Ovary (tissue), 3 donors: ENCODE measurements at regions not wholly inside any gene's neighbourhood (a gene's known extent, or its start where the extent isn't known, plus 50 kb on each side); places are given as distances from the start of the nearest gene placed in this dataset.

Experiments
- CTCF ChIP-seq, 3 donors: fragments of 450-650 bp in 2 of 3; fragments of 200-600 bp in 1 of 3; IDR thresholded peaks; one replicate each; pipeline versions ENCODE4 v1.5.1 to v1.8.0; 2016 to 2022; ENCODE audit warnings: antibody characterized with exemption in 3 of 3, mild to moderate bottlenecking in 1 of 3
- POLR2A ChIP-seq: fragments of 450-650 bp; IDR thresholded peaks from one replicate; pipeline ENCODE4 v1.6.1; 2017; ENCODE audit warnings: antibody characterized with exemption, mild to moderate bottlenecking, moderate library complexity
- donor health status: DM: no; HTN: no; CAD: no.

DNA sequence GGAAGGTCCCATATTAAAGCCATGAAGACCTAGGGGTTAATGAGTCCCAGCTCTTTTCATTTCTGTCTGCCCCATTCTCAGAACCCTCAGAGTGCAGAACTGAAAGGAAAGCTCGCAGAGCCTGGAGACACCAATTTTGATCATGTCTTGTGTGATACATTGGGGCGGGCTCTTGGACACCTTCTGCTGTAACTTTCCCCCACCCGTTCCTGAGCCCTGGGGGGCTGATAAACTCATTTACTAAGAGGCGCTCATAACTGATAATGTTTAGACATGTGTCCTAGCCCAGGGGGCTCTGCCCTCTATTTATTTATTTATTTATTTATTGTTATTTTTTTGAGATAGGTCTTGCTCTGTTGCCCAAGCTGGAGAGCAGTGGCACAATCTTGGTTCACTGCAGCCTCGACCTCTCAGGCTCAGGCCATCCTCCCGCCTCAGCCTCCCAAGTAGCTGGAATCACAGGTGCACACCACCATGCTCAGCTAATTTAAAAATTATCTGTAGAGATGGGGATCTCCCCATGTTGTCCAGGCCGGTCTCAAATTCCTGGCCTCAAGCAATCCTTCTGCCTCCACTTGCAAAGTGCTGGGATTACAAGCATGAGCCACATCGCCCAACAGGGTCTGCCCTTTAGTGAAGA lies 72.4 kb upstream of the HAAO start:
- TF ChIP-seq POLR2A (no peak), CTCF (IDR thresholded peaks at IDR 0.05) (no peak)
